GM12891 (cell line): ENCODE measurements at regions not wholly inside any gene's neighbourhood (a gene's known extent, or its start where the extent isn't known, plus 50 kb on each side); places are given as distances from the start of the nearest gene placed in this dataset.

Source experiments
- POLR2A ChIP-seq: IDR thresholded peaks from 2 replicates; pipeline ENCODE4 v1.6.1; 2011; ENCODE audit warnings: low read depth, low read length, control low read depth
- SPI1 ChIP-seq: IDR thresholded peaks from 2 replicates; pipeline ENCODE4 v1.6.1; 2011; ENCODE audit warnings: low read depth, low read length, control low read depth

GRCh38 chr4:177952723-177953122 is 510.5 kb upstream of the AGA start:
- no peak for TF ChIP-seq POLR2A
- TF ChIP-seq SPI1 = no peak
